B cell (primary cell): ENCODE measurements at regions not wholly inside any gene's neighbourhood (a gene's known extent, or its start where the extent isn't known, plus 50 kb on each side); places are given as distances from the start of the nearest gene placed in this dataset.

Experiments
- ATAC-seq: fragments of 200-7000 bp; cut with Tn5 transposase; one replicate; pipeline ENCODE4 v1.10.0; 2021; ENCODE audit warnings: low read depth, mild to moderate bottlenecking, moderate number of reproducible peaks, moderate library complexity
- CTCF ChIA-PET: fragments of 350-600 bp; sonication (Branson Sonifier 250); formaldehyde crosslinking; loops from one replicate; lab custom pipeline; 2021; ENCODE audit warnings: antibody characterized with exemption, inconsistent platforms; lab: Charles Lee
- POLR2A ChIA-PET: fragments of 350-600 bp; sonication (Branson Sonifier 250); formaldehyde crosslinking; loops from one replicate; lab custom pipeline; 2021; ENCODE audit warnings: antibody characterized with exemption; lab: Charles Lee
- DNase-seq: peaks from one replicate; pipeline ENCODE4 v3.0.0; 2013
- H2AFZ ChIP-seq: 2 replicates; pipeline ENCODE4 v1.6.1; 2012; ENCODE audit warnings: mild to moderate bottlenecking, low read depth, low read length; ENCODE audit not compliant: insufficient read depth, poor library complexity, severe bottlenecking
- H3K27ac ChIP-seq, 2 donors: 1 replicate in 1 of 2; 2 replicates in 1 of 2; pipeline ENCODE4 v1.5.1; 2012 to 2013; ENCODE audit warnings: low read length in 2 of 2, mild to moderate bottlenecking in 2 of 2, moderate library complexity in 1 of 2
- H3K27me3 ChIP-seq, 4 experiments: fragments of 200-600 bp in 1 of 4; sonication (generic) in 1 of 4; replicated peaks in 1 of 4; 1 replicate in 2 of 4; 2 replicates in 2 of 4; pipeline versions ENCODE4 v1.6.1 to v1.7.0; 2013 to 2016; ENCODE audit warnings: low read length in 3 of 4, mild to moderate bottlenecking in 2 of 4, mixed read lengths in 1 of 4, moderate library complexity in 1 of 4; ENCODE audit not compliant: insufficient read depth in 4 of 4, control insufficient read depth in 3 of 4; ENCODE audit errors: control extremely low read depth in 1 of 4
- H3K36me3 ChIP-seq, 2 experiments: replicated peaks in 1 of 2; 1 replicate in 1 of 2; 2 replicates in 1 of 2; pipeline versions ENCODE4 v1.6.1 to v1.7.1; 2013; ENCODE audit warnings: low read length in 1 of 2; ENCODE audit not compliant: insufficient read depth in 2 of 2, control insufficient read depth in 1 of 2; ENCODE audit errors: control extremely low read depth in 1 of 2, extremely low read depth in 1 of 2
- H3K4me1 ChIP-seq, 2 donors: fragments of 200-600 bp in 1 of 2; sonication (generic) in 1 of 2; 1 replicate in 1 of 2; 2 replicates in 1 of 2; pipeline versions ENCODE4 v1.5.1 to v1.6.1; 2013 to 2017; ENCODE audit warnings: low read length in 2 of 2; ENCODE audit not compliant: control insufficient read depth in 2 of 2, insufficient read depth in 2 of 2
- H3K4me2 ChIP-seq: replicated peaks from 2 replicates; pipeline ENCODE3; 2012; ENCODE audit warnings: mild to moderate bottlenecking, low read depth, low read length; ENCODE audit not compliant: poor library complexity, severe bottlenecking
- H3K4me3 ChIP-seq, 5 experiments: fragments of 200-600 bp in 1 of 5; sonication (generic) in 1 of 5; 1 replicate in 3 of 5; 2 replicates in 2 of 5; pipeline versions ENCODE4 v1.5.1 to v1.7.0; 2011 to 2016; ENCODE audit warnings: low read length in 4 of 5, mild to moderate bottlenecking in 4 of 5, low read depth in 2 of 5, control low read depth in 1 of 5, moderate library complexity in 1 of 5; ENCODE audit not compliant: insufficient read depth in 1 of 5; ENCODE audit errors: control extremely low read depth in 1 of 5, extremely low read depth in 1 of 5
- H3K79me2 ChIP-seq: fragments of 200-600 bp; sonication (generic); one replicate; pipeline ENCODE4 v1.6.0; 2016; ENCODE audit warnings: low read length; ENCODE audit not compliant: control insufficient read depth, insufficient read depth
- H3K9ac ChIP-seq: fragments of 200-600 bp; sonication (generic); 2 replicates; pipeline ENCODE4 v1.6.1; 2017; ENCODE audit warnings: mild to moderate bottlenecking, low read length, moderate library complexity
- H3K9me3 ChIP-seq, 3 donors: one replicate each; pipeline versions ENCODE4 v1.6.1 to v1.7.1; 2013; ENCODE audit warnings: low read length in 2 of 3; ENCODE audit not compliant: control insufficient read depth in 2 of 3, insufficient read depth in 1 of 3; ENCODE audit errors: control extremely low read depth in 1 of 3
- H4K20me1 ChIP-seq: 2 replicates; pipeline ENCODE4 v1.6.0; 2012; ENCODE audit warnings: mild to moderate bottlenecking, low read length; ENCODE audit not compliant: insufficient read depth, control insufficient read depth, poor library complexity, severe bottlenecking
- H3K27ac Mint-ChIP-seq: one replicate; pipeline ENCODE4 v1.8.0; 2021; ENCODE audit warnings: mixed read lengths
- H3K27me3 Mint-ChIP-seq: one replicate; pipeline ENCODE4 v1.8.0; 2021; ENCODE audit warnings: mixed read lengths
- H3K4me1 Mint-ChIP-seq: one replicate; pipeline ENCODE4 v1.8.0; 2021; ENCODE audit warnings: mixed read lengths
- H3K4me3 Mint-ChIP-seq: one replicate; pipeline ENCODE4 v1.8.0; 2021; ENCODE audit warnings: mixed read lengths
- H3K9me3 Mint-ChIP-seq: one replicate; pipeline ENCODE4 v1.8.0; 2022; ENCODE audit warnings: mixed read lengths; ENCODE audit not compliant: insufficient read depth
- CTCF ChIP-seq: fragments of 200-600 bp; IDR thresholded peaks from one replicate; pipeline ENCODE4 v1.8.0; 2022; ENCODE audit warnings: antibody characterized with exemption, mild to moderate bottlenecking
- EZH2 ChIP-seq: IDR thresholded peaks from 2 replicates; pipeline ENCODE4 v1.6.1; 2012; ENCODE audit warnings: borderline replicate concordance, low read depth, mild to moderate bottlenecking, moderate library complexity, low read length; ENCODE audit not compliant: insufficient read depth, poor library complexity, severe bottlenecking
- WGBS: methylation state at CpG from one replicate; pipeline ENCODE4 v1.1.5; 2013; ENCODE audit warnings: missing lambda C conversion rate; ENCODE audit not compliant: insufficient coverage; 5-methylcytosine and 5-hydroxymethylcytosine counted together
- intact Hi-C: fragments of 100-400 bp; cut with micrococcal nuclease; formaldehyde crosslinking; loops from one replicate; pipeline ENCODE4 v1.10.0; 2022

GRCh38 chr1:55993646-55994318 is 585.6 kb downstream of the PLPP3 start:
- 83% methylated on average over 2 of the region's 8 CpGs for WGBS
- Mint-ChIP-seq H3K4me1 (no peaks in the 10 kb centered on the region), H3K27me3 (peaks cover 18% of the 10 kb centered on the region), H3K4me3 (no peak overlapping the region), H3K9me3 (peaks cover 4% of the 10 kb centered on the region), H3K27ac (no peak overlapping the region)
- peaks cover 0 to 1% (median 0%) of the 10 kb centered on the region in 3 donors for H3K9me3 ChIP-seq
- no peaks in the 10 kb centered on the region for H4K20me1 ChIP-seq
- H3K4me2 ChIP-seq, result no peak overlapping the region
- CTCF ChIA-PET, result no interaction called here
- no peaks in the 10 kb centered on the region for H3K4me1 ChIP-seq
- no peaks in the 10 kb centered on the region for H3K79me2 ChIP-seq
- no peak overlapping the region for H3K9ac ChIP-seq
- intact Hi-C loops, result no loop called here
- H3K4me3 ChIP-seq, result no peak overlapping the region
- H3K27ac ChIP-seq, result no peak overlapping the region
- no peak overlapping the region for H2AFZ ChIP-seq
- no peak for ATAC-seq
- TF ChIP-seq EZH2, result no peak
- no peak for TF ChIP-seq CTCF
- DNase-seq, result no peak
- POLR2A ChIA-PET, result no interaction called here
- no peaks in the 10 kb centered on the region for H3K27me3 ChIP-seq
- no peaks in the 10 kb centered on the region for H3K36me3 ChIP-seq

- POLR2A ChIA-PET, result no interaction called here
These were observed 589.4 kb downstream of the PLPP3 start for GRCh38 chr1:55990007-55990406.

More at GRCh38 chr1:55990007-55990406, 589.4 kb downstream of the PLPP3 start:
- Histone ChIP-seq H3K36me3 (no peaks in the 10 kb centered on the region), H3K27ac (no peak overlapping the region), H3K27me3 (no peaks in the 10 kb centered on the region), H3K79me2 (no peaks in the 10 kb centered on the region), H2AFZ (no peak overlapping the region), H4K20me1 (no peaks in the 10 kb centered on the region), H3K9me3 (no peaks in the 10 kb centered on the region), H3K4me2 (no peak overlapping the region), H3K4me1 (no peaks in the 10 kb centered on the region), H3K9ac (no peak overlapping the region), H3K4me3 (no peak overlapping the region)
- DNase-seq, result no peak
- WGBS, result 82% methylated on average over 3 of the region's 3 CpGs
- no peak overlapping the region for H3K27ac Mint-ChIP-seq
- CTCF ChIA-PET, result no interaction called here
- H3K27me3 Mint-ChIP-seq, result peaks cover 27% of the 10 kb centered on the region
- ATAC-seq, result no peak
- TF ChIP-seq EZH2 (no peak), CTCF (no peak)
- no peaks in the 10 kb centered on the region for H3K9me3 Mint-ChIP-seq
- no peak overlapping the region for H3K4me3 Mint-ChIP-seq
- intact Hi-C loops, result no loop called here
- no peaks in the 10 kb centered on the region for H3K4me1 Mint-ChIP-seq
